CD4-positive, alpha-beta T cell treated with Interferon alpha-2 for 1 hour (primary cell): ENCODE measurements at regions not wholly inside any gene's neighbourhood (a gene's known extent, or its start where the extent isn't known, plus 50 kb on each side); places are given as distances from the start of the nearest gene placed in this dataset.

ENCODE experiments used
- DNase-seq, 2 donors: peaks; one replicate each; pipeline ENCODE4 v3.0.0-alpha.2; 2020 to 2022

DNA sequence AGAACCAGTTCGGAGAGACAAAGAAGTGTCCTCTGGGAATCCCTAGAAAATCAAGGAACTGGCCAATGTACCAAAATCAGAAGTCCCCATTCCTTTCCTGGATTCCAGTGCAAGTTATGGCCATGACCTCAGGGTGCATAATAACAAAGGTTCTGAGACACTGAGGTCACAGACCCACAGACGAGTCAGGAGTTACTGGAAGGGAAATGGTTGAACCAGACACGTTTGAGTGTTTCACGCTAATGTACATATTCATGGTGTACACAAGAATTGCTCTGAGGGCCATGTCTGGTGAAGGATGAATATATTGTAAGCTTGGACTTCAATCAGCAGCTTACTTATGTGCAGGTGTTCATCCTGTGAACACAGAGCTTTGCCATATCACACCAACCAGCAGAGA is 58.6 kb upstream of the KLHL29 start:
- no peak for DNase-seq

DNA sequence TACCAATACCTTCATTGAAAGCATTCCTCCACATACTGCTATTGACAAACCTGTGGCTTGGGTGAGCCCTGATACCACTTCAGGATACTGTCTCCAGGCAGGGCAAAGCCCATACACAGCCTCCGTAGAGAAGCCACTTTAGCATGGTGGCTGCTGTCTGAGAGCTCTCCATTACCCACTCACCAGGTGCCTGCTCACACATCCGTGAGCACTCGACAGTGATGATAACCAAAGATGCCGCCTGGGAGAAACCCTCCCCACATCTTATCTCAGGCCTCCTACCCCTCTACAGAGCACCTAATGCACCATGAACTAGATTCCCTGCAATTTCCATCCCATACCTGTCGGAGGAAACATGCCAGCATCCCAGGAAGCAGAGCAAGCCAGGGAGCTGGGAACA is 57.6 kb upstream of the KLHL29 start:
- no peak for DNase-seq

DNA sequence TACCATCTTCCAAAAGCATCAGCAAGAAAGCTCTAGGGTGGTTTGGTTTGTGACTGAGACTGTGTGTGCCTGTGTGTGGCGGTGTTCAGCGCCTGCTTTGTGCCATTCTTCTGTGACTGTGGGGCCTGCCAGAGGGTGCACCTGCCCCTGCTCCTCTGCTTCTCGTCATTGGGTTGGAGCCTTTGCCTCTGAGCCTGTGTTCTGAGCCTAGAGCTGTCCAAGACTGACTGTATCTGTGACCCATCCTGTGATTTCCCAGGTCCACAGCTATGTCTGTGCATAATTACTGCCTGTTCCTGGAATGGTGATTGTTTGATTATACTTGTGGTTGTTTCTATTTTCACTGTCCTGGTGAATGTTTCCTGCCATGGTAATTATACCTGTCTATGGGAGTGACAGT is 57.1 kb upstream of the KLHL29 start:
- no peak for DNase-seq

DNA sequence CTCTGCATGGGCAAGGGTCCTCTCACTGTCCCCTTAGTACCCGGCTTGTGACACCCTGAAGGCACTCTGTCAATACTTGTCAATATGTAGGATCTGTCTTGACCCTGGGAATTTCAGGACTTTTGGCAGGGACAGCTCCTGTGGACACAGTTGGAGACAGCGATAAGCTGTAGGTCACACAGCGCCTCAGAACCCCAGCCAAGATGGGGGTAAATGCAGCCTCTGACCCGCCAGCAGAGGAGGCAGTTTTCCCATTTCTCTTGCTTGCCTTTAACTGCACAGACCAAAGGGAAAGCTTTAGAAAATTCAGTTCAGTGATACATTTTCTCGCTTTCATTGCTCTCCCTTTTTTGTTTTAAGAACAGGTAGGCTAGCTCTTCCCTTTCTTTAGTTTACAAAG is 54.8 kb upstream of the KLHL29 start:
- no peak for DNase-seq
